ENCODE measurements at regions not wholly inside any gene's neighbourhood (a gene's known extent, or its start where the extent isn't known, plus 50 kb on each side); places are given as distances from the start of the nearest gene placed in this dataset.

DNA sequence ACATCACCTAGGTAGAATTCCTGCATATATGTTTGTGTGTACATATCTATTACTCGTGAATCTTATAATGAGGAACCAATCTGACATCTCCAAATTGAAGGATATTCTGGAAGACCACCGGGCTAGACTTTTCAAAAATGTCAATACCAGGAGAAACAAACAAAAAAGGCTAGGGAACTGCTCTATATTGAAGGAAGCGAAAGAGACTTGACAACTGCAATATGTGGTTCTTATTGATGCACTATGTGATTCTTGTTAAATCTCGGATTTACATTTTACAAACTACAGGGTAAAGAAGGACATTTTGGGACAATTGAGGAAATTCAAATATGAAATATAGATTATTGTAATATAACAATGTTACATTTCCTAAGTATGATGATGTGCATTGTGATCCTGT, 137.5 kb upstream of the CCDC54 start:
- H3K4me3 ChIP-seq (ENCODE audit: low read length): no peak overlapping the region
- H3K4me1 ChIP-seq (ENCODE audit: insufficient read depth, low read length): no peaks in the 10 kb centered on the region
- peaks cover 21% of the 10 kb centered on the region for H3K27me3 ChIP-seq (ENCODE audit: insufficient read depth, low read length)
- WGBS: 88% methylated on average over 4 of the region's 4 CpGs
- H3K9ac ChIP-seq (ENCODE audit: low read depth, low read length): no peak overlapping the region
- H3K9me3 ChIP-seq (ENCODE audit: insufficient read depth, low read depth, low read length): no peaks in the 10 kb centered on the region
- H3K36me3 ChIP-seq (ENCODE audit: insufficient read depth, low read length): no peaks in the 10 kb centered on the region
- no peak overlapping the region for H3K27ac ChIP-seq (ENCODE audit: low read depth, low read length)

GRCh38 chr3:107240183-107241091, 136.8 kb upstream of the CCDC54 start:
- H3K27ac ChIP-seq (ENCODE audit: low read depth, low read length): no peak overlapping the region
- WGBS: 1% methylated on average over 56 of the region's 59 CpGs

DNA sequence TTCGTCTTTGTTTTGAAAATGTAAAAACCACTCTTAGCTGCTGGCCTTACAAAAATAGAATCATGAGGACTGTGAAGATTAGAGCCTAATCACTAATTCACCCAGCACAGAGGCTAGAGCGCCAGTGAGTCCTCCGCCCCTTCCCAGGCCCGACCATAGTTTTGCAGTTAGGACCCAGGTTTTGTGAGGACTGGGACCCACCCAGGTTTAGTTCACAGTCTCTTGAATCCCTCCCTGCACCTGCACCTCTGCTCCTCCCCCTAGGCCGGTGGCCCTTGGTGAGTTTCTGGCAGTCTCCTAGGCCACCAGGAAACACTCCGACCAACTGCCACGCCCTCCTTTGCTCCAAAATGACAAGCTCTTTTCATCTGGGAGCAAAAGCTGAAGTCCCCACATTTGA, 136.0 kb upstream of the CCDC54 start:
- 15% methylated on average over 7 of the region's 7 CpGs for WGBS
- no peak overlapping the region for H3K27ac ChIP-seq (ENCODE audit: low read depth, low read length)
- H3K4me3 ChIP-seq (ENCODE audit: low read length): peak overlapping the region; percentile 82
- H3K4me1 ChIP-seq (ENCODE audit: insufficient read depth, low read length): no peaks in the 10 kb centered on the region
- H3K9me3 ChIP-seq (ENCODE audit: insufficient read depth, low read depth, low read length): no peaks in the 10 kb centered on the region
- peaks cover 21% of the 10 kb centered on the region for H3K27me3 ChIP-seq (ENCODE audit: insufficient read depth, low read length)
- no peak overlapping the region for H3K9ac ChIP-seq (ENCODE audit: low read depth, low read length)
- H3K36me3 ChIP-seq (ENCODE audit: insufficient read depth, low read length): no peaks in the 10 kb centered on the region

More at GRCh38 chr3:107240183-107241091, 136.8 kb upstream of the CCDC54 start:
- no peaks in the 10 kb centered on the region for H3K4me1 ChIP-seq (ENCODE audit: insufficient read depth, low read length)
- H3K27me3 ChIP-seq (ENCODE audit: insufficient read depth, low read length): peaks cover 21% of the 10 kb centered on the region
- no peaks in the 10 kb centered on the region for H3K9me3 ChIP-seq (ENCODE audit: insufficient read depth, low read depth, low read length)
- peak overlapping the region; percentile 82 for H3K4me3 ChIP-seq (ENCODE audit: low read length)
- H3K36me3 ChIP-seq (ENCODE audit: insufficient read depth, low read length): no peaks in the 10 kb centered on the region
- peak overlapping the region; percentile 41 for H3K9ac ChIP-seq (ENCODE audit: low read depth, low read length)

DNA sequence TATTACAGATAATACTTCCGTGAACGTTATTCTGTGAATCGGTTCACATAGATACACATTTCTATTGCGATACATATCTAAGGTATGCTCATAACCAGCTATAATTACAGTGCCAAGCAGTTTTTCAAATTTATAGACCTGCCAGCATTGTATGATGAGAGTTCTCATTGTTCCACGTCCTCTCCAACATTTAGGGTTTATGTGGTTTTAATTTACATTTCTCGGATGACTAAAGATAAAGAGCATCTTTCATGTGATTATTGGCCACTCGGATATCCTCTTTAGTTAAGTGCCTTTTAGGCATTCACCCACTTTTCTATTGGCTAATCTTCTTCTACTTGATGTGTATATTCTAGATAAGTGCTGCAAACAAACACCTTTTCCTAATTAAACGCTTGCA, 134.7 kb upstream of the CCDC54 start:
- Histone ChIP-seq H3K9ac (ENCODE audit: low read depth, low read length) (no peak overlapping the region), H3K9me3 (ENCODE audit: insufficient read depth, low read depth, low read length) (no peaks in the 10 kb centered on the region), H3K36me3 (ENCODE audit: insufficient read depth, low read length) (no peaks in the 10 kb centered on the region), H3K27me3 (ENCODE audit: insufficient read depth, low read length) (peaks cover 21% of the 10 kb centered on the region), H3K4me1 (ENCODE audit: insufficient read depth, low read length) (no peaks in the 10 kb centered on the region), H3K4me3 (ENCODE audit: low read length) (no peak overlapping the region), H3K27ac (ENCODE audit: low read depth, low read length) (no peak overlapping the region)
- 92% methylated on average over 7 of the region's 8 CpGs for WGBS

GRCh38 chr3:107247116-107247515, 130.1 kb upstream of the CCDC54 start:
- no peaks in the 10 kb centered on the region for H3K27me3 ChIP-seq (ENCODE audit: insufficient read depth, low read length)
- no peak overlapping the region for H3K9ac ChIP-seq (ENCODE audit: low read depth, low read length)
- no peaks in the 10 kb centered on the region for H3K36me3 ChIP-seq (ENCODE audit: insufficient read depth, low read length)
- H3K9me3 ChIP-seq (ENCODE audit: insufficient read depth, low read depth, low read length): no peaks in the 10 kb centered on the region
- no peak overlapping the region for H3K27ac ChIP-seq (ENCODE audit: low read depth, low read length)
- 100% methylated on average over 1 of the region's 2 CpGs for WGBS
- no peak overlapping the region for H3K4me3 ChIP-seq (ENCODE audit: low read length)
- no peaks in the 10 kb centered on the region for H3K4me1 ChIP-seq (ENCODE audit: insufficient read depth, low read length)

DNA sequence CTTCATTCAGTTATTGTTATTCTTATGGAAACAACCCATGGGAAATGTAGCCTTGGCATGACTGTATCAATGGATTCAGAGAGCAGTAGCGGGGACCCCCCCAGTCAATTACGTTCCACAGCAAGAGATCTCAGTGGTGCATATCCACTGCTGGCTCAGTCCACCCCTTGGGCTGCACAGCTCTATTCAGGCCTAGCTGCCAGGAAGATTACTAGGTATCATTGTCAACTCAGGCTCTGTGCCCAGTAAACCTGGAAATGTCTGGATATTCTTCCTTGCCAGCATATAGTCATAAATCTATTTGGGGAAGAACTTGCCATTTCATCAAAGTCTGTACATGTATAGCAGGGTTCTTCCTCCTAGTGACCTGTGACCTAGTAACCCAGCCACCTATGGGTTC, 128.1 kb upstream of the CCDC54 start:
- H3K27ac ChIP-seq (ENCODE audit: low read depth, low read length): no peak overlapping the region
- WGBS: 98% methylated on average over 2 of the region's 2 CpGs
- H3K9me3 ChIP-seq (ENCODE audit: insufficient read depth, low read depth, low read length): no peaks in the 10 kb centered on the region
- H3K27me3 ChIP-seq (ENCODE audit: insufficient read depth, low read length): no peaks in the 10 kb centered on the region
- H3K4me3 ChIP-seq (ENCODE audit: low read length): no peak overlapping the region
- no peaks in the 10 kb centered on the region for H3K36me3 ChIP-seq (ENCODE audit: insufficient read depth, low read length)
- H3K9ac ChIP-seq (ENCODE audit: low read depth, low read length): no peak overlapping the region
- no peaks in the 10 kb centered on the region for H3K4me1 ChIP-seq (ENCODE audit: insufficient read depth, low read length)

GRCh38 chr3:107250221-107250620, 127.0 kb upstream of the CCDC54 start:
- 94% methylated on average over 4 of the region's 4 CpGs for WGBS
- Histone ChIP-seq H3K27ac (ENCODE audit: low read depth, low read length) (no peak overlapping the region), H3K36me3 (ENCODE audit: insufficient read depth, low read length) (no peaks in the 10 kb centered on the region)

GRCh38 chr3:107251819-107252218, 125.4 kb upstream of the CCDC54 start:
- 96% methylated on average over 5 of the region's 5 CpGs for WGBS
- H3K27ac ChIP-seq (ENCODE audit: low read depth, low read length): no peak overlapping the region

More at GRCh38 chr3:107250221-107250620, 127.0 kb upstream of the CCDC54 start:
- Histone ChIP-seq H3K9me3 (ENCODE audit: insufficient read depth, low read depth, low read length) (no peaks in the 10 kb centered on the region), H3K27me3 (ENCODE audit: insufficient read depth, low read length) (no peaks in the 10 kb centered on the region), H3K4me1 (ENCODE audit: insufficient read depth, low read length) (no peaks in the 10 kb centered on the region), H3K9ac (ENCODE audit: low read depth, low read length) (no peak overlapping the region), H3K4me3 (ENCODE audit: low read length) (no peak overlapping the region)

GRCh38 chr3:107256963-107257362, 120.3 kb upstream of the CCDC54 start:
- no peaks in the 10 kb centered on the region for H3K27me3 ChIP-seq (ENCODE audit: insufficient read depth, low read length)
- no peaks in the 10 kb centered on the region for H3K4me1 ChIP-seq (ENCODE audit: insufficient read depth, low read length)
- 0% methylated on average over 1 of the region's 1 CpG for WGBS
- no peak overlapping the region for H3K27ac ChIP-seq (ENCODE audit: low read depth, low read length)
- no peaks in the 10 kb centered on the region for H3K9me3 ChIP-seq (ENCODE audit: insufficient read depth, low read depth, low read length)
- H3K4me3 ChIP-seq (ENCODE audit: low read length): no peak overlapping the region
- H3K9ac ChIP-seq (ENCODE audit: low read depth, low read length): no peak overlapping the region
- H3K36me3 ChIP-seq (ENCODE audit: insufficient read depth, low read length): no peaks in the 10 kb centered on the region

More at GRCh38 chr3:107251819-107252218, 125.4 kb upstream of the CCDC54 start:
- no peaks in the 10 kb centered on the region for H3K36me3 ChIP-seq (ENCODE audit: insufficient read depth, low read length)
- H3K4me1 ChIP-seq (ENCODE audit: insufficient read depth, low read length): no peaks in the 10 kb centered on the region
- H3K9me3 ChIP-seq (ENCODE audit: insufficient read depth, low read depth, low read length): no peaks in the 10 kb centered on the region
- H3K4me3 ChIP-seq (ENCODE audit: low read length): no peak overlapping the region
- H3K27me3 ChIP-seq (ENCODE audit: insufficient read depth, low read length): no peaks in the 10 kb centered on the region
- no peak overlapping the region for H3K9ac ChIP-seq (ENCODE audit: low read depth, low read length)

DNA sequence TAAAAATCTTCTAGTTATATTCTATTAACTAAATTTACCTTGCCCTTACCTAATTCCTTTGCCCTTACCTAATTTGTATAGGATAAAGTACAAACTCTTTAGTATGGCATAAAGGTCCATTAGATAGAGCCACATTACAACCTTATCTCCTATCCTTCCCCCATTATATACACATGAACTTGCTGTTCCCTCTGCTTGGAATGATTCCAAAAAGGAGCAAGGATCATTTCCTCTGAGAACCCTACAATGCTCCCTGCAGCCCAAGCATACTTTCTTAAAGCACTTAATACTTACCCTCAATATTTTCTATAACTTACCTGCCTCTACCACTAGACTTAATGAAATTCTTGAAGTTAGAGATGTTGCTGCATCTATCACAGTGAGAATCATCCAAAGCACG, 118.9 kb upstream of the CCDC54 start:
- H3K4me1 ChIP-seq (ENCODE audit: insufficient read depth, low read length): no peaks in the 10 kb centered on the region
- H3K27ac ChIP-seq (ENCODE audit: low read depth, low read length): no peak overlapping the region
- no peaks in the 10 kb centered on the region for H3K9me3 ChIP-seq (ENCODE audit: insufficient read depth, low read depth, low read length)
- no peaks in the 10 kb centered on the region for H3K27me3 ChIP-seq (ENCODE audit: insufficient read depth, low read length)
- no peak overlapping the region for H3K9ac ChIP-seq (ENCODE audit: low read depth, low read length)
- WGBS: 93% methylated on average over 1 of the region's 1 CpG
- H3K36me3 ChIP-seq (ENCODE audit: insufficient read depth, low read length): no peaks in the 10 kb centered on the region
- no peak overlapping the region for H3K4me3 ChIP-seq (ENCODE audit: low read length)

DNA sequence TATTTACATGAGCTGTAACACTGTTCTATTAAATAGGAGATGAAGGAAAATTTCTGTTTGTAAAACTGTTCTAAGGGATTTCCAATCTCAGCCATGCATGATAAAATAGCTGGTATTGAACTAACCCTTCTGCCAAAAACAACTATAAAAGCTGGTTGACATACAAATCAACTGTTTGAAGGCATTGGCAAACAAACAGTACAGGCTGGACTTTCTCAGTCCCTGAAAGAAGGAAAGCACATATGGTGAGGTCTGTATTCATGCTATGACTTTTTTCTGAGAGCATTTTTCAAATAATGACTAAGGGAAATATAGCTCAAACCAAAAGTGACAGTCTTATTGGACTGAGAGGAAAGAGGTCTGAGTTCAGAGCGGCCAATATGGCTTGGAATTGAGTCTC, 117.0 kb upstream of the CCDC54 start:
- no peaks in the 10 kb centered on the region for H3K9me3 ChIP-seq (ENCODE audit: insufficient read depth, low read depth, low read length)
- 100% methylated on average over 1 of the region's 1 CpG for WGBS

More for the DNA sequence above, 117.0 kb upstream of the CCDC54 start:
- no peak overlapping the region for H3K4me3 ChIP-seq (ENCODE audit: low read length)
- H3K36me3 ChIP-seq (ENCODE audit: insufficient read depth, low read length): no peaks in the 10 kb centered on the region
- no peak overlapping the region for H3K27ac ChIP-seq (ENCODE audit: low read depth, low read length)
- no peaks in the 10 kb centered on the region for H3K27me3 ChIP-seq (ENCODE audit: insufficient read depth, low read length)
- no peak overlapping the region for H3K9ac ChIP-seq (ENCODE audit: low read depth, low read length)
- H3K4me1 ChIP-seq (ENCODE audit: insufficient read depth, low read length): peaks cover 8% of the 10 kb centered on the region

Measured in HUES64 (cell line).